SK-N-SH (cell line): ENCODE measurements at regions not wholly inside any gene's neighbourhood (a gene's known extent, or its start where the extent isn't known, plus 50 kb on each side); places are given as distances from the start of the nearest gene placed in this dataset.

Source experiments
- CTCF ChIA-PET: fragments of 300-600, 350-600 bp; formaldehyde crosslinking; extraction: SDS; loops from one replicate; lab custom pipeline; 2021; lab: Yijun Ruan, JAX
- POLR2A ChIA-PET: fragments of 350-600 bp; sonication (Branson Sonifier 250); formaldehyde crosslinking; extraction: SDS; loops from one replicate; lab custom pipeline; 2020; ENCODE audit warnings: antibody characterized with exemption, inconsistent platforms; lab: Yijun Ruan, JAX
- DNase-seq: peaks from one replicate; pipeline ENCODE4 v3.0.0; 2012
- H2AFZ ChIP-seq: fragments of 200-600 bp; sonication (generic); 2 replicates; pipeline ENCODE4 v1.8.1; 2016; ENCODE audit warnings: antibody characterized with exemption, mild to moderate bottlenecking, low read depth
- H3F3A ChIP-seq: fragments of 200-600 bp; sonication (generic); replicated peaks from 2 replicates; pipeline ENCODE3; 2016; ENCODE audit warnings: antibody characterized with exemption, mild to moderate bottlenecking; ENCODE audit not compliant: insufficient read depth
- H3K27ac ChIP-seq, 2 experiments: fragments of 200-500 bp in 1 of 2; fragments of 200-600 bp in 1 of 2; sonication (Bioruptor generic) in 1 of 2; sonication (generic), shearing (Covaris generic) in 1 of 2; 2 replicates each; pipeline versions ENCODE4 v1.5.1 to v1.6.1; 2014 to 2016; ENCODE audit warnings: low read depth in 2 of 2, inconsistent platforms in 1 of 2, low read length in 1 of 2, mild to moderate bottlenecking in 1 of 2, mixed read lengths in 1 of 2
- H3K27me3 ChIP-seq: fragments of 200-600 bp; sonication (generic), shearing (Covaris generic); 2 replicates; pipeline ENCODE4 v1.6.1; 2016; ENCODE audit warnings: mixed run types; ENCODE audit not compliant: insufficient read depth
- H3K36me3 ChIP-seq, 2 experiments: fragments of 200-500 bp in 1 of 2; fragments of 200-600 bp in 1 of 2; sonication (Bioruptor generic) in 1 of 2; sonication (generic) in 1 of 2; replicated peaks in 1 of 2; 2 replicates each; pipeline versions ENCODE3 to v1.5.1; 2014 to 2016; ENCODE audit warnings: low read length in 1 of 2, mild to moderate bottlenecking in 1 of 2; ENCODE audit not compliant: insufficient read depth in 2 of 2, control insufficient read depth in 1 of 2
- H3K4me1 ChIP-seq, 2 experiments: fragments of 200-500 bp in 1 of 2; fragments of 200-600 bp in 1 of 2; sonication (Bioruptor generic) in 1 of 2; sonication (generic), shearing (Covaris generic) in 1 of 2; 2 replicates each; pipeline versions ENCODE4 v1.5.1 to v1.6.1; 2014 to 2016; ENCODE audit warnings: low read depth in 1 of 2, low read length in 1 of 2, mixed run types in 1 of 2; ENCODE audit not compliant: insufficient read depth in 2 of 2, control insufficient read depth in 1 of 2
- H3K4me2 ChIP-seq: fragments of 200-600 bp; sonication (generic), shearing (Covaris generic); 2 replicates; pipeline ENCODE4 v1.6.1; 2017; ENCODE audit warnings: mixed run types
- H3K4me3 ChIP-seq, 2 experiments: fragments of 200-500 bp in 1 of 2; fragments of 200-600 bp in 1 of 2; sonication (Bioruptor generic) in 1 of 2; sonication (generic), shearing (Covaris generic) in 1 of 2; 2 replicates each; pipeline versions ENCODE4 v1.5.1 to v1.8.1; 2014 to 2016; ENCODE audit warnings: low read depth in 2 of 2, inconsistent platforms in 1 of 2, low read length in 1 of 2, mild to moderate bottlenecking in 1 of 2, mixed read lengths in 1 of 2, moderate library complexity in 1 of 2
- H3K79me2 ChIP-seq: fragments of 200-600 bp; sonication (generic); 2 replicates; pipeline ENCODE4 v1.8.1; 2017; ENCODE audit warnings: mild to moderate bottlenecking; ENCODE audit not compliant: insufficient read depth
- H3K9ac ChIP-seq: fragments of 200-600 bp; sonication (generic); 2 replicates; pipeline ENCODE4 v1.6.1; 2017; ENCODE audit warnings: mixed run types
- H3K9me2 ChIP-seq: fragments of 200-600 bp; sonication (generic); 2 replicates; pipeline ENCODE4 v1.6.1; 2017; ENCODE audit warnings: mixed run types
- H3K9me3 ChIP-seq: fragments of 200-600 bp; sonication (generic); 2 replicates; pipeline ENCODE4 v1.6.1; 2017; ENCODE audit warnings: mixed run types, mild to moderate bottlenecking, moderate library complexity
- H4K20me1 ChIP-seq: fragments of 200-600 bp; sonication (generic); 2 replicates; pipeline ENCODE4 v1.6.1; 2017; ENCODE audit warnings: mild to moderate bottlenecking, mixed run types; ENCODE audit not compliant: insufficient read depth
- CHD2 ChIP-seq: fragments of 150-350 bp; IDR thresholded peaks from 2 replicates; pipeline ENCODE4 v1.6.1; 2018; ENCODE audit warnings: low read length; ENCODE audit not compliant: partially characterized antibody
- EP300 ChIP-seq, 2 experiments: IDR thresholded peaks; 2 replicates each; pipeline versions ENCODE4 v1.4.0 to v1.6.1; 2012; ENCODE audit warnings: borderline replicate concordance in 1 of 2, low read depth in 1 of 2, low read length in 1 of 2
- FOSL2 ChIP-seq: IDR thresholded peaks from 2 replicates; pipeline ENCODE4 v1.4.0; 2012; ENCODE audit warnings: low read depth, mild to moderate bottlenecking, moderate library complexity, borderline replicate concordance
- FOXJ3 ChIP-seq: sonication (generic); formaldehyde crosslinking; IDR thresholded peaks from 2 replicates; pipeline ENCODE4 v1.5.1; 2020; ENCODE audit warnings: mild to moderate bottlenecking, missing genetic modification reagents
- GABPA ChIP-seq: IDR thresholded peaks from 2 replicates; pipeline ENCODE4 v1.4.0; 2012; ENCODE audit warnings: low read depth, mild to moderate bottlenecking
- IRF3 ChIP-seq: fragments of 150-350 bp; IDR thresholded peaks from 2 replicates; pipeline ENCODE4 v1.6.1; 2016; ENCODE audit warnings: mild to moderate bottlenecking, low read depth, low read length
- JUND ChIP-seq: IDR thresholded peaks from 2 replicates; pipeline ENCODE4 v1.4.0; 2012
- MXI1 ChIP-seq: IDR thresholded peaks from 2 replicates; pipeline ENCODE4 v1.6.1; 2012; ENCODE audit warnings: mild to moderate bottlenecking, low read depth, low read length, improper control_type of control experiment
- NRF1 ChIP-seq: IDR thresholded peaks from 2 replicates; pipeline ENCODE4 v1.6.1; 2012; ENCODE audit warnings: low read depth, mild to moderate bottlenecking, low read length
- PBX3 ChIP-seq: IDR thresholded peaks from 2 replicates; pipeline ENCODE4; 2012
- POLR2AphosphoS5 ChIP-seq: IDR thresholded peaks from 2 replicates; pipeline ENCODE4 v1.6.1; 2012; ENCODE audit warnings: low read depth, low read length
- RAD21 ChIP-seq: IDR thresholded peaks from 2 replicates; pipeline ENCODE4 v1.6.1; 2012; ENCODE audit warnings: mild to moderate bottlenecking, low read length
- RCOR1 ChIP-seq: fragments of 150-350 bp; IDR thresholded peaks from 2 replicates; pipeline ENCODE4 v1.6.1; 2017; ENCODE audit warnings: antibody characterized with exemption, low read length
- TCF12 ChIP-seq: IDR thresholded peaks from 2 replicates; pipeline ENCODE4 v1.4.0; 2012
- TEAD4 ChIP-seq: IDR thresholded peaks from 2 replicates; pipeline ENCODE4 v1.4.0; 2012; ENCODE audit warnings: mild to moderate bottlenecking, borderline replicate concordance; ENCODE audit not compliant: insufficient read depth
- YY1 ChIP-seq: IDR thresholded peaks from 2 replicates; pipeline ENCODE4 v1.4.0; 2012; ENCODE audit warnings: low read depth, mild to moderate bottlenecking
- WGBS: methylation state at CpG from one replicate; pipeline ENCODE4 v1.1.6; 2017; ENCODE audit warnings: low lambda C conversion rate; 5-methylcytosine and 5-hydroxymethylcytosine counted together
- TF ChIP-seq, protein P1 (sequence below): IDR thresholded peaks from 2 replicates; pipeline ENCODE4 v1.4.0; 2012; ENCODE audit warnings: low read depth, borderline replicate concordance
- TF ChIP-seq, protein P2 (sequence below): fragments of 200-600 bp; sonication (generic); IDR thresholded peaks from 2 replicates; pipeline ENCODE4 v1.6.1; 2017; ENCODE audit warnings: antibody characterized with exemption, mild to moderate bottlenecking, moderate library complexity
- TF ChIP-seq, protein P3 (sequence below): IDR thresholded peaks from 2 replicates; pipeline ENCODE4 v1.4.0; 2012; ENCODE audit warnings: low read depth

DNA sequence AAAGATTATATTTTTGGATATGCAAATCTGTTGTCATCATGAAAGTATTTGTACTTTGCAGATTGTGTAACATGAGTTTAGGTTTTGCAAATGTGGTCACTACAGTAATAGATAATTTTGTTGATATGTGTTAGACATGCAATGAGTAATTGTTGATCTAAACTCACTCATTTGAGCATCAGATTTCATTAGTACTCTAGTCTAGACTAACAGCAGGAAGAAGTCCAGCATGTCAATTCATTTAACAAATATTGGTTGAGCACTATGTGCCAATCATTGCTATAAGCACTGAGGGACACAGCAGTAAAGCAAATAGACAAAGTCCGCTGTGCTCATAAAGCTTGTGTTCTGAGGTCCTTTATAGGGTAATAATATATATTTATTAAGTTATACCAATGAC, 350.0 kb downstream of the USP25 start (continued):
- TF ChIP-seq RAD21, result no peak

DNA sequence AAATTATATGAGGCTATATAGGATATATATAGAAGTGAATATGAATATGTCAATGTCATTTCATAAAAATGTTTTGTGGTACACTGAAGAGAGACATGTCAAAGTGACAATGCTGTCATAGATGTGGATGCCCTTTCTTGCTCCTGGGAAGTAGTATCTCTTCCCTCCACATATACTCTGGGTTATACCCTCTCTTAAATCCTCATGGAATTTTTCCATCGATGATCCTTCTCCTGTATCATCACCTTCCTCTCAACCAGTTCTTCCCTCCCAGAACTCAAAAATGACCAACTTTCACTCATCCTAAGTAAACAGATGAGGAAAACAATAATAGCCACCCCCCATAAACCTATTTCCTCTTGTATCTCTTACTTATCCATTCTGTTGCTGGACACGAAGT, 351.5 kb downstream of the USP25 start:
- H3K4me1 ChIP-seq, result no peaks in the 10 kb centered on the region
- no peak overlapping the region for H3K4me2 ChIP-seq
- no peak for DNase-seq
- H3K9me2 ChIP-seq, result no peaks in the 10 kb centered on the region
- 68% methylated on average over 2 of the region's 2 CpGs for WGBS
- H3K9me3 ChIP-seq, result no peaks in the 10 kb centered on the region
- no peak overlapping the region for H3K27ac ChIP-seq
- no peaks in the 10 kb centered on the region for H3F3A ChIP-seq
- no peak overlapping the region for H2AFZ ChIP-seq
- ChIA-PET POLR2A (no interaction called here), CTCF (interaction anchor here (0.8 to 5.1 kb wide), 14 partner anchors 7 to 1188 kb away, joined by 3 to 32 read pairs (median 4); no protein-coding TSS in a partner anchor)
- H4K20me1 ChIP-seq, result no peaks in the 10 kb centered on the region
- H3K27me3 ChIP-seq, result no peaks in the 10 kb centered on the region
- TF ChIP-seq TCF12, result no peak
- no peak for TF ChIP-seq GABPA
- TF ChIP-seq TEAD4, result no peak
- no peak for TF ChIP-seq EP300 (IDR thresholded peaks at IDR 0.05; ENCODE audit: borderline replicate concordance in 1 of 2, low read depth in 1 of 2, low read length in 1 of 2)
- TF ChIP-seq MXI1, result no peak
- TF ChIP-seq NRF1, result no peak
- TF ChIP-seq PBX3, result no peak
- TF ChIP-seq FOXJ3, result no peak
- TF ChIP-seq FOSL2, result no peak
- TF ChIP-seq IRF3, result no peak
- TF ChIP-seq, protein P1, sequence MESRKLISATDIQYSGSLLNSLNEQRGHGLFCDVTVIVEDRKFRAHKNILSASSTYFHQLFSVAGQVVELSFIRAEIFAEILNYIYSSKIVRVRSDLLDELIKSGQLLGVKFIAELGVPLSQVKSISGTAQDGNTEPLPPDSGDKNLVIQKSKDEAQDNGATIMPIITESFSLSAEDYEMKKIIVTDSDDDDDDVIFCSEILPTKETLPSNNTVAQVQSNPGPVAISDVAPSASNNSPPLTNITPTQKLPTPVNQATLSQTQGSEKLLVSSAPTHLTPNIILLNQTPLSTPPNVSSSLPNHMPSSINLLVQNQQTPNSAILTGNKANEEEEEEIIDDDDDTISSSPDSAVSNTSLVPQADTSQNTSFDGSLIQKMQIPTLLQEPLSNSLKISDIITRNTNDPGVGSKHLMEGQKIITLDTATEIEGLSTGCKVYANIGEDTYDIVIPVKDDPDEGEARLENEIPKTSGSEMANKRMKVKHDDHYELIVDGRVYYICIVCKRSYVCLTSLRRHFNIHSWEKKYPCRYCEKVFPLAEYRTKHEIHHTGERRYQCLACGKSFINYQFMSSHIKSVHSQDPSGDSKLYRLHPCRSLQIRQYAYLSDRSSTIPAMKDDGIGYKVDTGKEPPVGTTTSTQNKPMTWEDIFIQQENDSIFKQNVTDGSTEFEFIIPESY, result no peak
- TF ChIP-seq, protein P2, sequence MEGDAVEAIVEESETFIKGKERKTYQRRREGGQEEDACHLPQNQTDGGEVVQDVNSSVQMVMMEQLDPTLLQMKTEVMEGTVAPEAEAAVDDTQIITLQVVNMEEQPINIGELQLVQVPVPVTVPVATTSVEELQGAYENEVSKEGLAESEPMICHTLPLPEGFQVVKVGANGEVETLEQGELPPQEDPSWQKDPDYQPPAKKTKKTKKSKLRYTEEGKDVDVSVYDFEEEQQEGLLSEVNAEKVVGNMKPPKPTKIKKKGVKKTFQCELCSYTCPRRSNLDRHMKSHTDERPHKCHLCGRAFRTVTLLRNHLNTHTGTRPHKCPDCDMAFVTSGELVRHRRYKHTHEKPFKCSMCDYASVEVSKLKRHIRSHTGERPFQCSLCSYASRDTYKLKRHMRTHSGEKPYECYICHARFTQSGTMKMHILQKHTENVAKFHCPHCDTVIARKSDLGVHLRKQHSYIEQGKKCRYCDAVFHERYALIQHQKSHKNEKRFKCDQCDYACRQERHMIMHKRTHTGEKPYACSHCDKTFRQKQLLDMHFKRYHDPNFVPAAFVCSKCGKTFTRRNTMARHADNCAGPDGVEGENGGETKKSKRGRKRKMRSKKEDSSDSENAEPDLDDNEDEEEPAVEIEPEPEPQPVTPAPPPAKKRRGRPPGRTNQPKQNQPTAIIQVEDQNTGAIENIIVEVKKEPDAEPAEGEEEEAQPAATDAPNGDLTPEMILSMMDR, result no peak
- TF ChIP-seq RCOR1, result no peak
- TF ChIP-seq POLR2AphosphoS5, result no peak
- no peak for TF ChIP-seq JUND
- no peak for TF ChIP-seq CHD2
- TF ChIP-seq, protein P3, sequence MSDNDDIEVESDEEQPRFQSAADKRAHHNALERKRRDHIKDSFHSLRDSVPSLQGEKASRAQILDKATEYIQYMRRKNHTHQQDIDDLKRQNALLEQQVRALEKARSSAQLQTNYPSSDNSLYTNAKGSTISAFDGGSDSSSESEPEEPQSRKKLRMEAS, result no peak
- TF ChIP-seq YY1, result no peak
- H3K36me3 ChIP-seq, result no peaks in the 10 kb centered on the region
- H3K4me3 ChIP-seq, result no peak overlapping the region
- H3K9ac ChIP-seq, result no peak overlapping the region
- no peaks in the 10 kb centered on the region for H3K79me2 ChIP-seq
